ENCODE measurements at regions not wholly inside any gene's neighbourhood (a gene's known extent, or its start where the extent isn't known, plus 50 kb on each side); places are given as distances from the start of the nearest gene placed in this dataset.

DNA sequence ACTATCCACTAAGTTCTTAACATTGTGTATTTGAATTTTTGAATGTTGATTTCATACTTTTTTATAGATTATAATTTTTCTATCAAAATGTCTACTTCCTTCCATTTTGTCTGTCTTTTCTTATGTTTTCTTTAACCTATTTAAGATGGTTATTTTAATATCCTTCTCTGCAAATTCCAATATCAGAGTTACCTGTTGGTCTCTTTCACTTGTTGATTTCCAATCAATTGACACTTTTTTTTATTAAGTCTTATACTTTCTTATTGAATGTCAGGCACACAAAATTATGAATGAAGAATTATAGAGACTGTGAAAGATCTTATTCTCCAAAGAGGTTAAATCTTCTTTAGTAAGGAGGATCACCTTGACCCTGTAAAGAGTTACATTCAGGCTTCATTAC lies 448.3 kb upstream of the NRG3 start:
- TF ChIP-seq, protein P1, sequence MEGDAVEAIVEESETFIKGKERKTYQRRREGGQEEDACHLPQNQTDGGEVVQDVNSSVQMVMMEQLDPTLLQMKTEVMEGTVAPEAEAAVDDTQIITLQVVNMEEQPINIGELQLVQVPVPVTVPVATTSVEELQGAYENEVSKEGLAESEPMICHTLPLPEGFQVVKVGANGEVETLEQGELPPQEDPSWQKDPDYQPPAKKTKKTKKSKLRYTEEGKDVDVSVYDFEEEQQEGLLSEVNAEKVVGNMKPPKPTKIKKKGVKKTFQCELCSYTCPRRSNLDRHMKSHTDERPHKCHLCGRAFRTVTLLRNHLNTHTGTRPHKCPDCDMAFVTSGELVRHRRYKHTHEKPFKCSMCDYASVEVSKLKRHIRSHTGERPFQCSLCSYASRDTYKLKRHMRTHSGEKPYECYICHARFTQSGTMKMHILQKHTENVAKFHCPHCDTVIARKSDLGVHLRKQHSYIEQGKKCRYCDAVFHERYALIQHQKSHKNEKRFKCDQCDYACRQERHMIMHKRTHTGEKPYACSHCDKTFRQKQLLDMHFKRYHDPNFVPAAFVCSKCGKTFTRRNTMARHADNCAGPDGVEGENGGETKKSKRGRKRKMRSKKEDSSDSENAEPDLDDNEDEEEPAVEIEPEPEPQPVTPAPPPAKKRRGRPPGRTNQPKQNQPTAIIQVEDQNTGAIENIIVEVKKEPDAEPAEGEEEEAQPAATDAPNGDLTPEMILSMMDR (IDR thresholded peaks at IDR 0.05; ENCODE audit: insufficient read depth, low read depth, low read length), result no peak
- TF ChIP-seq EZH2 (IDR thresholded peaks at IDR 0.05; ENCODE audit: insufficient read depth, low read length), result no peak

Data from astrocyte (in vitro differentiated cells and primary cell).